Neural progenitor cell (in vitro differentiated cells): ENCODE measurements at regions not wholly inside any gene's neighbourhood (a gene's known extent, or its start where the extent isn't known, plus 50 kb on each side); places are given as distances from the start of the nearest gene placed in this dataset.
A peak's percentile ranks its signal among the peaks of the same experiment; 100 is the strongest.

Experiments used
- DNase-seq: peaks from one replicate; pipeline ENCODE4 v3.0.0-alpha.2; 2016; ENCODE audit warnings: low spot score
- H2AFZ ChIP-seq: fragments of 200-600 bp; sonication (generic); replicated peaks from 2 replicates; pipeline ENCODE4 v1.6.1; 2016; ENCODE audit warnings: antibody characterized with exemption
- H3F3A ChIP-seq: fragments of 200-600 bp; sonication (generic); 2 replicates; pipeline ENCODE4 v1.6.1; 2016; ENCODE audit warnings: antibody characterized with exemption, low read depth
- H3K27ac ChIP-seq: fragments of 200-600 bp; sonication (generic); 2 replicates; pipeline ENCODE4 v1.5.1; 2016; ENCODE audit warnings: mild to moderate bottlenecking
- H3K27me3 ChIP-seq: fragments of 200-600 bp; sonication (generic); 2 replicates; pipeline ENCODE4 v1.6.1; 2016; ENCODE audit warnings: mild to moderate bottlenecking, moderate library complexity
- H3K36me3 ChIP-seq: fragments of 200-600 bp; sonication (generic); 2 replicates; pipeline ENCODE4 v1.5.1; 2016
- H3K4me1 ChIP-seq: fragments of 200-600 bp; sonication (generic); 2 replicates; pipeline ENCODE4 v1.6.1; 2016; ENCODE audit warnings: mixed run types
- H3K4me2 ChIP-seq: fragments of 200-600 bp; sonication (generic); 2 replicates; pipeline ENCODE4 v1.6.1; 2016
- H3K4me3 ChIP-seq: fragments of 200-600 bp; sonication (generic); 2 replicates; pipeline ENCODE4 v1.5.1; 2016
- H3K79me2 ChIP-seq: fragments of 200-600 bp; sonication (generic); 2 replicates; pipeline ENCODE4 v1.6.1; 2016; ENCODE audit warnings: low read depth
- H3K9ac ChIP-seq: fragments of 200-600 bp; sonication (generic); 2 replicates; pipeline ENCODE4 v1.6.1; 2016
- H3K9me3 ChIP-seq: fragments of 200-600 bp; sonication (generic); 2 replicates; pipeline ENCODE4 v1.5.1; 2016; ENCODE audit warnings: low read depth
- H4K20me1 ChIP-seq: fragments of 200-600 bp; sonication (generic); 2 replicates; pipeline ENCODE4 v1.6.1; 2016; ENCODE audit warnings: low read depth
- H3K27ac Mint-ChIP-seq: 3 replicates; pipeline ENCODE4 v1.8.0; 2021; ENCODE audit warnings: mixed read lengths
- H3K27me3 Mint-ChIP-seq: 2 replicates; pipeline ENCODE4 v1.8.0; 2022; ENCODE audit warnings: low read depth, mild to moderate bottlenecking, inconsistent platforms, moderate library complexity, mixed read lengths; ENCODE audit not compliant: insufficient read depth
- H3K36me3 Mint-ChIP-seq: 3 replicates; pipeline ENCODE4 v1.8.0; 2021; ENCODE audit warnings: mixed read lengths
- H3K4me1 Mint-ChIP-seq: 3 replicates; pipeline ENCODE4 v1.8.0; 2021; ENCODE audit warnings: mixed read lengths
- H3K4me3 Mint-ChIP-seq: 3 replicates; pipeline ENCODE4 v1.8.0; 2021; ENCODE audit warnings: mild to moderate bottlenecking, moderate library complexity, mixed read lengths
- H3K9me3 Mint-ChIP-seq: 3 replicates; pipeline ENCODE4 v1.8.0; 2020; ENCODE audit warnings: mixed read lengths
- CTCF ChIP-seq: fragments of 200-600 bp; sonication (generic); IDR thresholded peaks from 2 replicates; pipeline ENCODE4 v1.5.1; 2017; ENCODE audit warnings: antibody characterized with exemption, mild to moderate bottlenecking
- EZH2 ChIP-seq: fragments of 200-600 bp; sonication (generic); IDR thresholded peaks from 2 replicates; pipeline ENCODE4 v1.6.1; 2017; ENCODE audit warnings: antibody characterized with exemption, mild to moderate bottlenecking, moderate library complexity
- EZH2phosphoT487 ChIP-seq: fragments of 200-600 bp; sonication (generic); IDR thresholded peaks from 2 replicates; pipeline ENCODE4 v1.6.1; 2017; ENCODE audit warnings: antibody characterized with exemption

GRCh38 chr17:52744179-52744578, 585.7 kb upstream of the CA10 start:
- H3F3A ChIP-seq = no peaks in the 10 kb centered on the region
- no peak overlapping the region for H3K4me3 ChIP-seq
- Mint-ChIP-seq H3K27me3 (peaks cover 2% of the 10 kb centered on the region), H3K4me1 (no peaks in the 10 kb centered on the region), H3K36me3 (no peaks in the 10 kb centered on the region), H3K9me3 (no peaks in the 10 kb centered on the region), H3K4me3 (no peak overlapping the region), H3K27ac (no peak overlapping the region)
- no peak for DNase-seq
- peaks cover 4% of the 10 kb centered on the region for H3K4me1 ChIP-seq
- H3K27me3 ChIP-seq = no peaks in the 10 kb centered on the region
- H3K9me3 ChIP-seq = no peaks in the 10 kb centered on the region
- H3K9ac ChIP-seq = no peak overlapping the region
- H3K79me2 ChIP-seq = no peaks in the 10 kb centered on the region
- no peak overlapping the region for H3K27ac ChIP-seq
- no peaks in the 10 kb centered on the region for H3K36me3 ChIP-seq
- TF ChIP-seq CTCF = no peak
- TF ChIP-seq EZH2phosphoT487 = no peak
- no peak overlapping the region for H3K4me2 ChIP-seq
- H4K20me1 ChIP-seq = no peaks in the 10 kb centered on the region
- H2AFZ ChIP-seq = no peak overlapping the region

DNA sequence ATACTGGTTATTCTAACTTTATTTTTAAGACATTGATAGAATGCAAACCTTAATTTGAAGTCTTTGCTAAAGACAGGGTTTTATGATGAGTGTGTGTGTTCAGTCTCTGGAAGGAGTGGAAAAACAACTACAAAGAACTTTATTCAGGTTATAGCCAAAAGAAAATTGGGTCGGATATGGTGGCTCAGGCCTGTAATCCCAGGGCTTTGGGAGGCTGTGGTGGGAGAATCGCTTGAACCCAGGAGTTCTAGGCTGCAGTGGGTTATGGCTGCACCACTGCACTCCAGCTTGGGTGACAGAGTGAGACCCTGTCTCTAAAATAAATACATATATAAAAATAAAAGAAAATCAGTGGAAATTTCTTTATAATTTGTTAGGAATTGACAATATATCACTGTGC, 581.5 kb upstream of the CA10 start:
- no peaks in the 10 kb centered on the region for H3K27me3 ChIP-seq
- Mint-ChIP-seq H3K4me3 (no peak overlapping the region), H3K4me1 (no peaks in the 10 kb centered on the region), H3K27ac (no peak overlapping the region), H3K36me3 (no peaks in the 10 kb centered on the region), H3K27me3 (peaks cover 2% of the 10 kb centered on the region), H3K9me3 (no peaks in the 10 kb centered on the region)
- no peaks in the 10 kb centered on the region for H3F3A ChIP-seq
- peaks cover 4% of the 10 kb centered on the region for H3K4me1 ChIP-seq
- H3K79me2 ChIP-seq = no peaks in the 10 kb centered on the region
- no peaks in the 10 kb centered on the region for H4K20me1 ChIP-seq
- H3K27ac ChIP-seq = no peak overlapping the region
- TF ChIP-seq EZH2phosphoT487 (no peak), CTCF (no peak), EZH2 (no peak)
- DNase-seq = no peak
- no peak overlapping the region for H3K4me3 ChIP-seq
- H3K9me3 ChIP-seq = no peaks in the 10 kb centered on the region
- H3K36me3 ChIP-seq = no peaks in the 10 kb centered on the region
- H3K9ac ChIP-seq = no peak overlapping the region
- no peak overlapping the region for H2AFZ ChIP-seq
- H3K4me2 ChIP-seq = no peak overlapping the region

GRCh38 chr17:52738791-52739190, 580.3 kb upstream of the CA10 start:
- no peaks in the 10 kb centered on the region for H3K79me2 ChIP-seq
- H3K4me2 ChIP-seq = no peak overlapping the region
- peaks cover 4% of the 10 kb centered on the region for H3K4me1 ChIP-seq
- H3K4me3 ChIP-seq = no peak overlapping the region
- H3K9me3 ChIP-seq = no peaks in the 10 kb centered on the region
- no peaks in the 10 kb centered on the region for H4K20me1 ChIP-seq
- H3F3A ChIP-seq = no peaks in the 10 kb centered on the region
- no peaks in the 10 kb centered on the region for H3K36me3 ChIP-seq
- H3K27me3 Mint-ChIP-seq = peaks cover 2% of the 10 kb centered on the region
- TF ChIP-seq EZH2 (no peak), EZH2phosphoT487 (no peak), CTCF (no peak)
- no peaks in the 10 kb centered on the region for H3K4me1 Mint-ChIP-seq
- no peak overlapping the region for H3K27ac Mint-ChIP-seq
- H3K36me3 Mint-ChIP-seq = no peaks in the 10 kb centered on the region
- no peaks in the 10 kb centered on the region for H3K27me3 ChIP-seq
- peak overlapping the region; percentile 81 for H2AFZ ChIP-seq
- H3K27ac ChIP-seq = no peak overlapping the region
- no peaks in the 10 kb centered on the region for H3K9me3 Mint-ChIP-seq
- no peak overlapping the region for H3K9ac ChIP-seq
- no peak for DNase-seq
- no peak overlapping the region for H3K4me3 Mint-ChIP-seq

DNA sequence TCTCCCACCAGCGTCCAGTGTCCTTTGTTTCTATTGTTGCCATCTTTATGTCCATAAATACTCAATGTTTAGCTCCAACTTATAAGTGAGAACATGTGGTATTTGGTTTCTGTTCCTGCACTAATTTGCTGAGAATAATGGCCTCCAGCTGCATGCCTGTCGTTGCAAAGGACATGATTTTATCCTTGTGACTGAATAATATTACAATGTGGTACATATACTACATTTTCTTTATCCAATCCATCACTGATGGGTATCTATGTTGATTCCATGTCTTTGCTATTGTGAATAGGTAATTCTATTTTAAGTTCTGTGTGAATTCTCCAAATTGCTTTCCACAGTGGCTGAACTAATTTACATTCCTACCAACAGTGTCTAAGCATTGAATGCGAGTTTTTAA, 578.6 kb upstream of the CA10 start:
- DNase-seq = no peak
- Histone ChIP-seq H3K9ac (no peak overlapping the region), H3K4me2 (no peak overlapping the region), H3F3A (no peaks in the 10 kb centered on the region), H2AFZ (no peak overlapping the region), H3K36me3 (no peaks in the 10 kb centered on the region), H3K4me3 (no peak overlapping the region), H3K79me2 (no peaks in the 10 kb centered on the region), H4K20me1 (no peaks in the 10 kb centered on the region), H3K4me1 (peaks cover 4% of the 10 kb centered on the region), H3K27me3 (no peaks in the 10 kb centered on the region), H3K9me3 (no peaks in the 10 kb centered on the region), H3K27ac (no peak overlapping the region)
- no peaks in the 10 kb centered on the region for H3K36me3 Mint-ChIP-seq
- no peaks in the 10 kb centered on the region for H3K27me3 Mint-ChIP-seq
- TF ChIP-seq EZH2phosphoT487 = no peak
- no peak for TF ChIP-seq CTCF
- TF ChIP-seq EZH2 = no peak
- H3K9me3 Mint-ChIP-seq = no peaks in the 10 kb centered on the region
- H3K4me3 Mint-ChIP-seq = no peak overlapping the region
- no peak overlapping the region for H3K27ac Mint-ChIP-seq
- no peaks in the 10 kb centered on the region for H3K4me1 Mint-ChIP-seq
